ENCODE measurements at regions not wholly inside any gene's neighbourhood (a gene's known extent, or its start where the extent isn't known, plus 50 kb on each side); places are given as distances from the start of the nearest gene placed in this dataset.

- TF ChIP-seq YY1 (IDR thresholded peaks at IDR 0.05; ENCODE audit: insufficient read depth, insufficient read length) (no peak), SUZ12 (IDR thresholded peaks at IDR 0.05; ENCODE audit: extremely low read depth, insufficient read depth, insufficient read length) (no peak)
These were observed 78.5 kb upstream of the C16orf82 start for GRCh38 chr16:26988186-26988585.

Measured in NT2/D1 (cell line).